ENCODE measurements at regions not wholly inside any gene's neighbourhood (a gene's known extent, or its start where the extent isn't known, plus 50 kb on each side); places are given as distances from the start of the nearest gene placed in this dataset.
"Not testable (repeated sequence)": the region's sequence is repeated elsewhere in the genome, so short reads cannot be mapped to it uniquely, and the experiment has no call there.

- DNase-seq (ENCODE audit: low spot score) = peak; percentile 68
Observed at GRCh38 chr6:11848852-11849731, 70.5 kb upstream of the ADTRP start.

- DNase-seq (ENCODE audit: low spot score) = no peak
Observed at GRCh38 chr6:11848346-11848651, 69.7 kb upstream of the ADTRP start.

- DNase-seq (ENCODE audit: low spot score) = peak; percentile 92
Observed at GRCh38 chr6:11847515-11848345, 69.1 kb upstream of the ADTRP start.

- not testable (repeated sequence) for DNase-seq (ENCODE audit: low spot score)
Observed at GRCh38 chr6:11847068-11847467, 68.5 kb upstream of the ADTRP start.

GRCh38 chr6:11845664-11846577, 67.3 kb upstream of the ADTRP start:
- DNase-seq (ENCODE audit: low spot score) = no peak

GRCh38 chr6:11842795-11843194, 64.2 kb upstream of the ADTRP start:
- DNase-seq (ENCODE audit: low spot score) = not testable (repeated sequence)

GRCh38 chr6:11835065-11835464, 56.5 kb upstream of the ADTRP start:
- DNase-seq (ENCODE audit: low spot score) = no peak

GRCh38 chr6:11833626-11834592, 55.3 kb upstream of the ADTRP start:
- DNase-seq (ENCODE audit: low spot score) = no peak

- DNase-seq (ENCODE audit: low spot score) = no peak
Observed at GRCh38 chr6:11831653-11832052, 53.0 kb upstream of the ADTRP start.

- DNase-seq (ENCODE audit: low spot score) = no peak
Observed at GRCh38 chr6:11830520-11830919, 51.9 kb upstream of the ADTRP start.

- no peak for DNase-seq (ENCODE audit: low spot score)
Observed at GRCh38 chr6:11830105-11830504, 51.5 kb upstream of the ADTRP start.

GRCh38 chr6:11828262-11828870, 49.8 kb upstream of the ADTRP start:
- no peak for DNase-seq (ENCODE audit: low spot score)
